Heart left ventricle (tissue), 13 donors: ENCODE measurements at regions not wholly inside any gene's neighbourhood (a gene's known extent, or its start where the extent isn't known, plus 50 kb on each side); places are given as distances from the start of the nearest gene placed in this dataset.

Experiments
- POLR2A ChIP-seq, 2 donors: fragments of 450-650 bp; IDR thresholded peaks; one replicate each; pipeline ENCODE4 v1.6.1; 2017; ENCODE audit warnings: antibody characterized with exemption in 2 of 2, mild to moderate bottlenecking in 2 of 2, moderate library complexity in 2 of 2
- TF ChIP-seq, protein P1 (sequence below), 12 donors: fragments of 200-600 bp; sonication (generic) in 4 of 12; IDR thresholded peaks; one replicate each; pipeline versions ENCODE4 v1.5.0 to v1.8.0; 2018 to 2022; ENCODE audit warnings: antibody characterized with exemption in 12 of 12, mild to moderate bottlenecking in 5 of 12
- donor health status: ischemic (EF 13 %, LVEDD 7.1; RV severe dilation, severe dysfunction).
- donor health status: DM: no; HTN: yes; CAD: no.
- donor health status: DM: no; HTN: no; CAD: no.
- donor health status: ischemic (EF 25% LVEDD 6.9; RV normal size, moderate dysfunction).
- donor health status: ischemic (EF 25% LVEDD 5.7; RV mildly dilated, moderate dysfunction).
- donor health status: ischemic (EF 35%, LVEDD 5.7; RV mildly dilated, moderate dysfunction).
- donor health status: nonischemic (EF 11% LVEDD 7.7; RV severe dilation, severe dysfunction).
- donor health status: DM: yes; HTN: yes; CAD: no.
- donor health status: PGD.
- donor health status: ischemic (EF 29% LVEDD 5.4; RV normal size, mild dysfunction).
- donor health status: nonischemic (EF 23%, LVEDD 6.1; RV moderate dilation, normal function).

DNA sequence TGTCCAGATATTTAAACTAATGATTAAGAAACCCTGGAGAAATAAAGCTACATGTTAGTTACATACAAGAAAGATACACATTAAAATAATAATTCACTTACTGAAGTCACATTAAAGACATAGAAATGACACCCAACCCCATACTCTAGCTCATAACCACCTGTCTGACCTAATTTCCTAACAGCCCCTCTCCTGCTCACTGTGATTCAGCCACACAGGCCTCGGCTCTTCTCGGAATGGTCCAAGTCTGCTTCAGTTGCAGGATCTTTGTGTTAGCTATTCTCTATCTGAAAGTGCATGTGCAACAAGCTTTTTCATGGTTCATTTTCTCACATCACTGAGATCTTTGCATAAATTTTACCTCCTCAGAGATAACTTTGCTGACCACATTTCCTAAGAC is 209.8 kb downstream of the TM2D1 start:
- TF ChIP-seq, protein P1, sequence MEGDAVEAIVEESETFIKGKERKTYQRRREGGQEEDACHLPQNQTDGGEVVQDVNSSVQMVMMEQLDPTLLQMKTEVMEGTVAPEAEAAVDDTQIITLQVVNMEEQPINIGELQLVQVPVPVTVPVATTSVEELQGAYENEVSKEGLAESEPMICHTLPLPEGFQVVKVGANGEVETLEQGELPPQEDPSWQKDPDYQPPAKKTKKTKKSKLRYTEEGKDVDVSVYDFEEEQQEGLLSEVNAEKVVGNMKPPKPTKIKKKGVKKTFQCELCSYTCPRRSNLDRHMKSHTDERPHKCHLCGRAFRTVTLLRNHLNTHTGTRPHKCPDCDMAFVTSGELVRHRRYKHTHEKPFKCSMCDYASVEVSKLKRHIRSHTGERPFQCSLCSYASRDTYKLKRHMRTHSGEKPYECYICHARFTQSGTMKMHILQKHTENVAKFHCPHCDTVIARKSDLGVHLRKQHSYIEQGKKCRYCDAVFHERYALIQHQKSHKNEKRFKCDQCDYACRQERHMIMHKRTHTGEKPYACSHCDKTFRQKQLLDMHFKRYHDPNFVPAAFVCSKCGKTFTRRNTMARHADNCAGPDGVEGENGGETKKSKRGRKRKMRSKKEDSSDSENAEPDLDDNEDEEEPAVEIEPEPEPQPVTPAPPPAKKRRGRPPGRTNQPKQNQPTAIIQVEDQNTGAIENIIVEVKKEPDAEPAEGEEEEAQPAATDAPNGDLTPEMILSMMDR (IDR thresholded peaks at IDR 0.05) = no peak
- no peak for TF ChIP-seq POLR2A (IDR thresholded peaks at IDR 0.05)
